H9 (cell line): ENCODE measurements at regions not wholly inside any gene's neighbourhood (a gene's known extent, or its start where the extent isn't known, plus 50 kb on each side); places are given as distances from the start of the nearest gene placed in this dataset.

Experiments used
- DNase-seq: peaks from one replicate; pipeline ENCODE4 v3.0.0-alpha.2; 2017
- H2AFZ ChIP-seq: one replicate; pipeline ENCODE4 v1.6.1; 2013; ENCODE audit warnings: mild to moderate bottlenecking, low read length, control low read depth, moderate library complexity
- H2AK5ac ChIP-seq: 2 replicates; pipeline ENCODE4 v1.6.1; 2013; ENCODE audit warnings: low read length, control low read depth, mixed read lengths; ENCODE audit not compliant: insufficient read length
- H2BK120ac ChIP-seq: one replicate; pipeline ENCODE4 v1.6.1; 2013; ENCODE audit warnings: low read depth, mild to moderate bottlenecking, low read length, control low read depth, inconsistent platforms; ENCODE audit not compliant: poor library complexity, severe bottlenecking
- H2BK12ac ChIP-seq: 2 replicates; pipeline ENCODE4 v1.6.1; 2013; ENCODE audit warnings: low read length, control low read depth, mixed read lengths, low read depth; ENCODE audit not compliant: insufficient read length
- H2BK15ac ChIP-seq: 2 replicates; pipeline ENCODE4 v1.6.1; 2013; ENCODE audit warnings: low read depth, low read length, control low read depth
- H2BK20ac ChIP-seq: one replicate; pipeline ENCODE4 v1.6.1; 2013; ENCODE audit warnings: low read depth, mild to moderate bottlenecking, low read length, control low read depth, inconsistent platforms; ENCODE audit not compliant: poor library complexity, severe bottlenecking
- H2BK5ac ChIP-seq: 2 replicates; pipeline ENCODE4 v1.6.1; 2013; ENCODE audit warnings: low read length, control low read depth, mixed read lengths; ENCODE audit not compliant: insufficient read length
- H3K14ac ChIP-seq: 2 replicates; pipeline ENCODE4 v1.6.1; 2013; ENCODE audit warnings: low read length, control low read depth; ENCODE audit not compliant: insufficient read depth
- H3K18ac ChIP-seq: 2 replicates; pipeline ENCODE4 v1.6.1; 2013; ENCODE audit warnings: low read depth, mild to moderate bottlenecking, mixed read lengths, low read length, control low read depth; ENCODE audit not compliant: insufficient read length
- H3K23ac ChIP-seq: 2 replicates; pipeline ENCODE4 v1.6.1; 2013; ENCODE audit warnings: low read length, control low read depth, mixed read lengths, low read depth; ENCODE audit not compliant: insufficient read length
- H3K23me2 ChIP-seq: 2 replicates; pipeline ENCODE4 v1.6.1; 2013; ENCODE audit warnings: low read depth, mild to moderate bottlenecking, mixed read lengths, low read length, control low read depth; ENCODE audit not compliant: insufficient read length, poor library complexity, severe bottlenecking
- H3K27ac ChIP-seq: 2 replicates; pipeline ENCODE4 v1.5.1; 2013; ENCODE audit warnings: low read length, control low read depth, mixed read lengths, low read depth; ENCODE audit not compliant: insufficient read length
- H3K27me3 ChIP-seq: 2 replicates; pipeline ENCODE4 v1.6.1; 2013; ENCODE audit warnings: low read length, control low read depth, inconsistent platforms; ENCODE audit not compliant: insufficient read depth
- H3K4ac ChIP-seq: 2 replicates; pipeline ENCODE4 v1.6.1; 2013; ENCODE audit warnings: low read depth, mild to moderate bottlenecking, control low read depth, inconsistent platforms, low read length, moderate library complexity
- H3K4me1 ChIP-seq: 2 replicates; pipeline ENCODE4 v1.6.1; 2013; ENCODE audit warnings: low read length, control low read depth, inconsistent platforms; ENCODE audit not compliant: insufficient read depth
- H3K4me2 ChIP-seq: 2 replicates; pipeline ENCODE4 v1.6.1; 2013; ENCODE audit warnings: low read length, control low read depth, mixed read lengths; ENCODE audit not compliant: insufficient read length, insufficient read depth
- H3K56ac ChIP-seq: 2 replicates; pipeline ENCODE4 v1.6.1; 2013; ENCODE audit warnings: low read depth, mild to moderate bottlenecking, mixed read lengths, low read length, control low read depth; ENCODE audit not compliant: insufficient read length
- H3K79me1 ChIP-seq: 2 replicates; pipeline ENCODE4 v1.6.1; 2013; ENCODE audit warnings: low read depth, mild to moderate bottlenecking, moderate library complexity, low read length, control low read depth, inconsistent platforms; ENCODE audit not compliant: insufficient read depth, poor library complexity, severe bottlenecking
- H3K79me2 ChIP-seq: 2 replicates; pipeline ENCODE4 v1.6.1; 2013; ENCODE audit warnings: low read length, control low read depth, inconsistent platforms; ENCODE audit not compliant: insufficient read depth
- H3K9ac ChIP-seq: 2 replicates; pipeline ENCODE4 v1.6.1; 2013; ENCODE audit warnings: low read length, control low read depth, mixed read lengths; ENCODE audit not compliant: insufficient read length; ENCODE audit errors: extremely low read depth
- H3K9me3 ChIP-seq: one replicate; pipeline ENCODE4 v1.6.1; 2013; ENCODE audit warnings: low read depth, low read length, inconsistent platforms; ENCODE audit not compliant: control insufficient read depth
- H3T11ph ChIP-seq: one replicate; pipeline ENCODE4 v1.6.1; 2013; ENCODE audit warnings: mild to moderate bottlenecking, low read length, control low read depth, inconsistent platforms
- H4K20me1 ChIP-seq: one replicate; pipeline ENCODE4 v1.6.1; 2013; ENCODE audit not compliant: control insufficient read depth, insufficient read length, insufficient read depth
- H4K5ac ChIP-seq: 2 replicates; pipeline ENCODE4 v1.6.1; 2013; ENCODE audit warnings: low read depth, mild to moderate bottlenecking, mixed read lengths, low read length, control low read depth; ENCODE audit not compliant: insufficient read length
- H4K8ac ChIP-seq: replicated peaks from 2 replicates; pipeline ENCODE4 v1.6.1; 2013; ENCODE audit warnings: low read length, control low read depth, mixed read lengths, low read depth; ENCODE audit not compliant: insufficient read length
- H4K91ac ChIP-seq: 2 replicates; pipeline ENCODE4 v1.6.1; 2013; ENCODE audit warnings: low read depth, mild to moderate bottlenecking, moderate library complexity, mixed read lengths, low read length, control low read depth; ENCODE audit not compliant: insufficient read length
- H3K27ac Mint-ChIP-seq, 3 experiments: 2 replicates in 2 of 3; 3 replicates in 1 of 3; pipeline ENCODE4 v1.8.0; 2020 to 2021; ENCODE audit warnings: mixed read lengths in 3 of 3, mild to moderate bottlenecking in 1 of 3, moderate library complexity in 1 of 3
- H3K27me3 Mint-ChIP-seq: 2 replicates; pipeline ENCODE4 v1.8.0; 2021; ENCODE audit warnings: low read depth, mild to moderate bottlenecking, moderate library complexity, mixed read lengths
- H3K36me3 Mint-ChIP-seq, 3 experiments: 2 replicates in 2 of 3; 3 replicates in 1 of 3; pipeline ENCODE4 v1.8.0; 2020 to 2021; ENCODE audit warnings: low read depth in 3 of 3, mixed read lengths in 3 of 3; ENCODE audit not compliant: insufficient read depth in 1 of 3
- H3K4me1 Mint-ChIP-seq, 2 experiments: 2 replicates each; pipeline ENCODE4 v1.8.0; 2020; ENCODE audit warnings: mixed read lengths in 2 of 2
- H3K4me3 Mint-ChIP-seq, 2 experiments: 2 replicates in 1 of 2; 3 replicates in 1 of 2; pipeline ENCODE4 v1.8.0; 2020 to 2021; ENCODE audit warnings: mild to moderate bottlenecking in 2 of 2, mixed read lengths in 2 of 2, moderate library complexity in 1 of 2
- H3K9me3 Mint-ChIP-seq, 2 experiments: 2 replicates in 1 of 2; 3 replicates in 1 of 2; pipeline ENCODE4 v1.8.0; 2020; ENCODE audit warnings: mild to moderate bottlenecking in 2 of 2, mixed read lengths in 2 of 2, moderate library complexity in 1 of 2
- WGBS: extraction: QIAGEN DNeasy Blood & Tissue Kit; methylation state at CpG from one replicate; pipeline ENCODE4 v1.1.7; 2013; ENCODE audit warnings: missing lambda C conversion rate, low lambda C conversion rate, mixed read lengths; ENCODE audit not compliant: insufficient read length; ENCODE audit errors: extremely low coverage; 5-methylcytosine and 5-hydroxymethylcytosine counted together
- TF ChIP-seq, protein P1 (sequence below): fragments of 200-600 bp; sonication (generic); conservative IDR thresholded peaks from 3 replicates; pipeline ENCODE4 v1.8.0; 2021; ENCODE audit warnings: antibody characterized with exemption, mild to moderate bottlenecking

- H3K4me3 Mint-ChIP-seq, result no peak overlapping the region
- H3K27ac Mint-ChIP-seq, result no peak overlapping the region
- H3K4me2 ChIP-seq, result no peak overlapping the region
- no peak overlapping the region for H2BK20ac ChIP-seq
- no peaks in the 10 kb centered on the region for H3K23me2 ChIP-seq
- no peak overlapping the region for H4K8ac ChIP-seq
- no peak overlapping the region for H2AFZ ChIP-seq
- H3K79me1 ChIP-seq, result no peaks in the 10 kb centered on the region
- H2BK120ac ChIP-seq, result no peak overlapping the region
- no peak overlapping the region for H2BK15ac ChIP-seq
- H4K91ac ChIP-seq, result no peak overlapping the region
- H3K18ac ChIP-seq, result no peak overlapping the region
- H4K20me1 ChIP-seq, result no peaks in the 10 kb centered on the region
- H3K23ac ChIP-seq, result no peak overlapping the region
- H3K9me3 Mint-ChIP-seq, result peaks cover 0 to 3% of the 10 kb centered on the region in 2 experiments; a peak in 1 of 5 replicates
- H2BK5ac ChIP-seq, result no peak overlapping the region
- H2BK12ac ChIP-seq, result no peak overlapping the region
- DNase-seq, result no peak
- WGBS, result no CpG with 5 or more reads among the region's 2 CpGs
- no peak overlapping the region for H3K9ac ChIP-seq
- no peaks in the 10 kb centered on the region for H3K79me2 ChIP-seq
- peaks cover 7 to 13% of the 10 kb centered on the region in 2 experiments for H3K4me1 Mint-ChIP-seq
- no peak overlapping the region for H4K5ac ChIP-seq
- TF ChIP-seq, protein P1, sequence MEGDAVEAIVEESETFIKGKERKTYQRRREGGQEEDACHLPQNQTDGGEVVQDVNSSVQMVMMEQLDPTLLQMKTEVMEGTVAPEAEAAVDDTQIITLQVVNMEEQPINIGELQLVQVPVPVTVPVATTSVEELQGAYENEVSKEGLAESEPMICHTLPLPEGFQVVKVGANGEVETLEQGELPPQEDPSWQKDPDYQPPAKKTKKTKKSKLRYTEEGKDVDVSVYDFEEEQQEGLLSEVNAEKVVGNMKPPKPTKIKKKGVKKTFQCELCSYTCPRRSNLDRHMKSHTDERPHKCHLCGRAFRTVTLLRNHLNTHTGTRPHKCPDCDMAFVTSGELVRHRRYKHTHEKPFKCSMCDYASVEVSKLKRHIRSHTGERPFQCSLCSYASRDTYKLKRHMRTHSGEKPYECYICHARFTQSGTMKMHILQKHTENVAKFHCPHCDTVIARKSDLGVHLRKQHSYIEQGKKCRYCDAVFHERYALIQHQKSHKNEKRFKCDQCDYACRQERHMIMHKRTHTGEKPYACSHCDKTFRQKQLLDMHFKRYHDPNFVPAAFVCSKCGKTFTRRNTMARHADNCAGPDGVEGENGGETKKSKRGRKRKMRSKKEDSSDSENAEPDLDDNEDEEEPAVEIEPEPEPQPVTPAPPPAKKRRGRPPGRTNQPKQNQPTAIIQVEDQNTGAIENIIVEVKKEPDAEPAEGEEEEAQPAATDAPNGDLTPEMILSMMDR, result no peak
- H3K36me3 Mint-ChIP-seq, result no peaks in the 10 kb centered on the region
- H3K56ac ChIP-seq, result no peak overlapping the region
- H3K4me1 ChIP-seq, result no peaks in the 10 kb centered on the region
- no peaks in the 10 kb centered on the region for H3K9me3 ChIP-seq
- no peaks in the 10 kb centered on the region for H3K27me3 Mint-ChIP-seq
- no peak overlapping the region for H2AK5ac ChIP-seq
- no peak overlapping the region for H3K14ac ChIP-seq
- no peaks in the 10 kb centered on the region for H3K27me3 ChIP-seq
- H3K27ac ChIP-seq, result no peak overlapping the region
- no peak overlapping the region for H3T11ph ChIP-seq
- no peak overlapping the region for H3K4ac ChIP-seq
Observed at GRCh38 chr13:97577026-97577425, 143.1 kb downstream of the RAP2A start.
